Panc1 (cell line): ENCODE measurements at regions not wholly inside any gene's neighbourhood (a gene's known extent, or its start where the extent isn't known, plus 50 kb on each side); places are given as distances from the start of the nearest gene placed in this dataset.

Experiments used
- ATAC-seq: fragments of 200-7000 bp; cut with Tn5 transposase; 2 replicates; pipeline ENCODE4 v1.9.1; 2020; ENCODE audit warnings: mild to moderate bottlenecking, moderate library complexity
- BruUV-seq: library from RNA; stranded (reverse); fragments of 400-500 nt; replicated peaks from 2 replicates; lab custom pipeline; 2021; lab: Mats Ljungman, UMichigan
- CTCF ChIA-PET: fragments of 300-600 bp; sonication (Branson Sonifier 250); formaldehyde crosslinking; loops from one replicate; lab custom pipeline; 2022; ENCODE audit warnings: antibody characterized with exemption; lab: Charles Lee
- POLR2A ChIA-PET: fragments of 300-600 bp; sonication (Branson Sonifier 250); formaldehyde crosslinking; loops from one replicate; lab custom pipeline; 2022; ENCODE audit warnings: antibody characterized with exemption; lab: Charles Lee
- DNase-seq: peaks from one replicate; pipeline ENCODE4 v3.0.0-alpha.2; 2010; ENCODE audit warnings: low read depth, low spot score
- H3K27ac ChIP-seq: 2 replicates; pipeline ENCODE4 v1.5.1; 2011; ENCODE audit warnings: mild to moderate bottlenecking, low read length, inconsistent platforms
- H3K27me3 ChIP-seq: fragments of 200-500 bp; sonication (Bioruptor generic); 2 replicates; pipeline ENCODE4 v1.6.0; 2014; ENCODE audit warnings: low read length, inconsistent platforms; ENCODE audit not compliant: control insufficient read depth, insufficient read depth
- H3K36me3 ChIP-seq: fragments of 200-500 bp; sonication (Bioruptor generic); 2 replicates; pipeline ENCODE4 v1.5.1; 2014; ENCODE audit warnings: inconsistent platforms, mild to moderate bottlenecking, low read length, moderate library complexity; ENCODE audit not compliant: control insufficient read depth, insufficient read depth
- H3K4me1 ChIP-seq: 2 replicates; pipeline ENCODE4 v1.5.1; 2011; ENCODE audit warnings: inconsistent platforms, mild to moderate bottlenecking, low read length, moderate library complexity; ENCODE audit not compliant: control insufficient read depth, insufficient read depth
- H3K4me3 ChIP-seq, 2 experiments: 2 replicates each; pipeline ENCODE4 v1.5.1; 2011 to 2012; ENCODE audit warnings: low read depth in 2 of 2, low read length in 2 of 2, mild to moderate bottlenecking in 2 of 2, inconsistent platforms in 1 of 2, moderate library complexity in 1 of 2
- H3K9me3 ChIP-seq: fragments of 200-500 bp; sonication (Bioruptor generic); 2 replicates; pipeline ENCODE4 v1.5.1; 2014; ENCODE audit warnings: low read depth, mild to moderate bottlenecking, inconsistent platforms, low read length, moderate library complexity; ENCODE audit not compliant: control insufficient read depth, insufficient read depth
- POLR2AphosphoS5 ChIP-seq: IDR thresholded peaks from 2 replicates; pipeline ENCODE4 v1.6.1; 2012; ENCODE audit warnings: mild to moderate bottlenecking, low read depth, low read length, moderate library complexity
- REST ChIP-seq, 2 experiments: IDR thresholded peaks; 2 replicates each; pipeline ENCODE4 v1.6.1; 2011 to 2012; ENCODE audit warnings: low read depth in 2 of 2, control low read depth in 1 of 2, low read length in 1 of 2, mild to moderate bottlenecking in 1 of 2, moderate library complexity in 1 of 2; ENCODE audit not compliant: insufficient read depth in 1 of 2
- SIN3A ChIP-seq: IDR thresholded peaks from 2 replicates; pipeline ENCODE4 v1.6.1; 2012; ENCODE audit warnings: low read depth, mild to moderate bottlenecking, low read length, moderate library complexity, borderline replicate concordance; ENCODE audit not compliant: insufficient read depth
- TCF7L2 ChIP-seq: IDR thresholded peaks from 2 replicates; pipeline ENCODE4 v1.6.1; 2011; ENCODE audit warnings: mild to moderate bottlenecking, low read depth, low read length, inconsistent platforms
- in situ Hi-C: cut with HindIII; loops from 2 replicates; pipeline ENCODE4 v1.10.0; 2016; ENCODE audit warnings: low sequenced_read_pairs, low pct_unique_long_range_greater_than_20kb
- intact Hi-C: fragments of 100-400 bp; cut with micrococcal nuclease; formaldehyde crosslinking; loops from one replicate; pipeline ENCODE4 v1.10.0; 2022; ENCODE audit not compliant: unreplicated experiment
- TF ChIP-seq, protein P1 (sequence below): fragments of 450-650 bp; IDR thresholded peaks from 2 replicates; pipeline ENCODE4 v1.5.1; 2017; ENCODE audit warnings: mild to moderate bottlenecking

DNA sequence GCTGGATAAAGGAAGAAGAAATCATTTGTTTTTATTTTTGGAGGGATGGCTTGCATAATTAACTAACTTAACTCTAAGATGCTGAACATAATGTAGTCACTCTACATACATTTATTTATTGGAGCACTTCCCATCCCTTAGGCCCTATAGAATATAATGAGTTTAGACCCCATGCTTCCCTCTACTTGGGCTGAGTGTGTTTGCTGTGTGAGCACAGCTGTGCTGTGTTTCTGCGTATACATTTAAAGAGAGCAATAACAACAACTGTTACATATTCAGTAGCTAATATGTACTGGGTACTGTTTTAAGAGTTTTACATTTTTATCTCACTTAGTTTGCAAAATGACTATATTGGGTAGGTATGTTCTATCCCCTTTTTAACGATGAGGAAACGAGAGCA, 736.6 kb upstream of the NRSN1 start:
- no TSS peak for BruUV-seq
- POLR2A ChIA-PET = no interaction called here
- DNase-seq = no peak

GRCh38 chr6:23390221-23390620, 735.8 kb upstream of the NRSN1 start:
- Histone ChIP-seq H3K27me3 (no peaks in the 10 kb centered on the region), H3K36me3 (no peaks in the 10 kb centered on the region), H3K4me1 (no peaks in the 10 kb centered on the region), H3K27ac (no peak overlapping the region), H3K4me3 (no peak overlapping the region), H3K9me3 (no peaks in the 10 kb centered on the region)
- DNase-seq (no peak), ATAC-seq (no peak)
- ChIA-PET POLR2A (no interaction called here), CTCF (no interaction called here)
- intact Hi-C loops (no loop called here), in situ Hi-C loops (no loop called here)
- TF ChIP-seq REST (IDR thresholded peaks at IDR 0.05; ENCODE audit: insufficient read depth in 1 of 2, low read depth in 2 of 2, low read length in 1 of 2) (no peak), SIN3A (no peak), POLR2AphosphoS5 (no peak), TCF7L2 (no peak)
- TF ChIP-seq, protein P1, sequence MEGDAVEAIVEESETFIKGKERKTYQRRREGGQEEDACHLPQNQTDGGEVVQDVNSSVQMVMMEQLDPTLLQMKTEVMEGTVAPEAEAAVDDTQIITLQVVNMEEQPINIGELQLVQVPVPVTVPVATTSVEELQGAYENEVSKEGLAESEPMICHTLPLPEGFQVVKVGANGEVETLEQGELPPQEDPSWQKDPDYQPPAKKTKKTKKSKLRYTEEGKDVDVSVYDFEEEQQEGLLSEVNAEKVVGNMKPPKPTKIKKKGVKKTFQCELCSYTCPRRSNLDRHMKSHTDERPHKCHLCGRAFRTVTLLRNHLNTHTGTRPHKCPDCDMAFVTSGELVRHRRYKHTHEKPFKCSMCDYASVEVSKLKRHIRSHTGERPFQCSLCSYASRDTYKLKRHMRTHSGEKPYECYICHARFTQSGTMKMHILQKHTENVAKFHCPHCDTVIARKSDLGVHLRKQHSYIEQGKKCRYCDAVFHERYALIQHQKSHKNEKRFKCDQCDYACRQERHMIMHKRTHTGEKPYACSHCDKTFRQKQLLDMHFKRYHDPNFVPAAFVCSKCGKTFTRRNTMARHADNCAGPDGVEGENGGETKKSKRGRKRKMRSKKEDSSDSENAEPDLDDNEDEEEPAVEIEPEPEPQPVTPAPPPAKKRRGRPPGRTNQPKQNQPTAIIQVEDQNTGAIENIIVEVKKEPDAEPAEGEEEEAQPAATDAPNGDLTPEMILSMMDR = no peak
- BruUV-seq = no TSS peak

More for the DNA sequence above, 736.6 kb upstream of the NRSN1 start:
- CTCF ChIA-PET = no interaction called here
- no peaks in the 10 kb centered on the region for H3K4me1 ChIP-seq
- no peaks in the 10 kb centered on the region for H3K27me3 ChIP-seq
- no peaks in the 10 kb centered on the region for H3K9me3 ChIP-seq
- intact Hi-C loops = no loop called here
- no peak for ATAC-seq
- H3K4me3 ChIP-seq = no peak overlapping the region
- in situ Hi-C loops = no loop called here
- no peaks in the 10 kb centered on the region for H3K36me3 ChIP-seq
- no peak for TF ChIP-seq POLR2AphosphoS5
- no peak for TF ChIP-seq TCF7L2
- no peak for TF ChIP-seq SIN3A
- TF ChIP-seq, protein P1 = no peak
- TF ChIP-seq REST (IDR thresholded peaks at IDR 0.05; ENCODE audit: insufficient read depth in 1 of 2, low read depth in 2 of 2, low read length in 1 of 2) = no peak
- H3K27ac ChIP-seq = no peak overlapping the region
